Smooth muscle cell (in vitro differentiated cells): ENCODE measurements at regions not wholly inside any gene's neighbourhood (a gene's known extent, or its start where the extent isn't known, plus 50 kb on each side); places are given as distances from the start of the nearest gene placed in this dataset.

Experiments
- DNase-seq: peaks from one replicate; lab custom pipeline; 2025; ENCODE audit not compliant: unreplicated experiment; lab: John Stamatoyannopoulos, UW
- H2AFZ ChIP-seq: fragments of 200-600 bp; sonication (generic); 2 replicates; pipeline ENCODE4 v1.6.0; 2016; ENCODE audit warnings: antibody characterized with exemption, low read depth, mild to moderate bottlenecking
- H3F3A ChIP-seq: fragments of 200-600 bp; sonication (generic); 2 replicates; pipeline ENCODE4 v1.6.0; 2017; ENCODE audit warnings: antibody characterized with exemption, low read depth
- H3K27ac ChIP-seq: fragments of 200-600 bp; sonication (generic); 2 replicates; pipeline ENCODE4 v1.5.1; 2016; ENCODE audit warnings: low read depth, mild to moderate bottlenecking
- H3K27me3 ChIP-seq: fragments of 200-600 bp; sonication (generic); 2 replicates; pipeline ENCODE4 v1.6.1; 2016; ENCODE audit warnings: low read depth, mild to moderate bottlenecking
- H3K36me3 ChIP-seq: fragments of 200-600 bp; sonication (generic); 2 replicates; pipeline ENCODE4 v1.5.1; 2016; ENCODE audit warnings: low read depth
- H3K4me1 ChIP-seq: fragments of 200-600 bp; sonication (generic); 2 replicates; pipeline ENCODE4 v1.5.1; 2016; ENCODE audit warnings: low read depth
- H3K4me2 ChIP-seq: fragments of 200-600 bp; sonication (generic); 2 replicates; pipeline ENCODE4 v1.6.0; 2016; ENCODE audit warnings: mild to moderate bottlenecking
- H3K4me3 ChIP-seq: fragments of 200-600 bp; sonication (generic); 2 replicates; pipeline ENCODE4 v1.5.1; 2016; ENCODE audit warnings: mild to moderate bottlenecking
- H3K79me2 ChIP-seq: fragments of 200-600 bp; sonication (generic); 2 replicates; pipeline ENCODE4 v1.6.0; 2016; ENCODE audit warnings: low read depth, mild to moderate bottlenecking
- H3K9ac ChIP-seq: fragments of 200-600 bp; sonication (generic); 2 replicates; pipeline ENCODE4 v1.6.0; 2016; ENCODE audit warnings: low read depth
- H3K9me3 ChIP-seq: fragments of 200-600 bp; sonication (generic); replicated peaks from 2 replicates; pipeline ENCODE4 v1.5.1; 2016; ENCODE audit warnings: low read depth
- H4K20me1 ChIP-seq: fragments of 200-600 bp; sonication (generic); 2 replicates; pipeline ENCODE4 v1.6.0; 2016; ENCODE audit warnings: low read depth
- CTCF ChIP-seq: fragments of 200-600 bp; sonication (generic); IDR thresholded peaks from 2 replicates; pipeline ENCODE4 v1.5.1; 2017; ENCODE audit warnings: borderline replicate concordance, mild to moderate bottlenecking, antibody characterized with exemption; ENCODE audit not compliant: insufficient read depth, poor library complexity, severe bottlenecking
- WGBS: methylation state at CpG from one replicate; pipeline ENCODE4 v1.1.7; 2016; ENCODE audit warnings: low lambda C conversion rate; 5-methylcytosine and 5-hydroxymethylcytosine counted together

- Histone ChIP-seq H2AFZ (no peak overlapping the region), H4K20me1 (no peaks in the 10 kb centered on the region), H3K9me3 (no peaks in the 10 kb centered on the region), H3K9ac (no peak overlapping the region), H3K36me3 (no peaks in the 10 kb centered on the region), H3K79me2 (no peaks in the 10 kb centered on the region), H3K4me3 (no peak overlapping the region), H3K27ac (no peak overlapping the region), H3F3A (no peaks in the 10 kb centered on the region), H3K4me2 (no peak overlapping the region), H3K27me3 (no peaks in the 10 kb centered on the region), H3K4me1 (peaks cover 16% of the 10 kb centered on the region)
- no peak for TF ChIP-seq CTCF
- no peak for DNase-seq
- WGBS = 87% methylated on average over 16 of the region's 16 CpGs
Measured at GRCh38 chr2:104788742-104789455, 65.0 kb upstream of the POU3F3 start.

- H3K79me2 ChIP-seq = no peaks in the 10 kb centered on the region
- no peaks in the 10 kb centered on the region for H4K20me1 ChIP-seq
- H3F3A ChIP-seq = no peaks in the 10 kb centered on the region
- no peaks in the 10 kb centered on the region for H3K36me3 ChIP-seq
- no peak overlapping the region for H3K9ac ChIP-seq
- no peaks in the 10 kb centered on the region for H3K27me3 ChIP-seq
- H2AFZ ChIP-seq = no peak overlapping the region
- H3K4me3 ChIP-seq = no peak overlapping the region
- no peaks in the 10 kb centered on the region for H3K9me3 ChIP-seq
- H3K4me1 ChIP-seq = peaks cover 16% of the 10 kb centered on the region
- no peak for DNase-seq
- no peak overlapping the region for H3K4me2 ChIP-seq
- TF ChIP-seq CTCF = no peak
- 66% methylated on average over 18 of the region's 18 CpGs for WGBS
- no peak overlapping the region for H3K27ac ChIP-seq
Measured at GRCh38 chr2:104790100-104790811, 63.7 kb upstream of the POU3F3 start.

DNA sequence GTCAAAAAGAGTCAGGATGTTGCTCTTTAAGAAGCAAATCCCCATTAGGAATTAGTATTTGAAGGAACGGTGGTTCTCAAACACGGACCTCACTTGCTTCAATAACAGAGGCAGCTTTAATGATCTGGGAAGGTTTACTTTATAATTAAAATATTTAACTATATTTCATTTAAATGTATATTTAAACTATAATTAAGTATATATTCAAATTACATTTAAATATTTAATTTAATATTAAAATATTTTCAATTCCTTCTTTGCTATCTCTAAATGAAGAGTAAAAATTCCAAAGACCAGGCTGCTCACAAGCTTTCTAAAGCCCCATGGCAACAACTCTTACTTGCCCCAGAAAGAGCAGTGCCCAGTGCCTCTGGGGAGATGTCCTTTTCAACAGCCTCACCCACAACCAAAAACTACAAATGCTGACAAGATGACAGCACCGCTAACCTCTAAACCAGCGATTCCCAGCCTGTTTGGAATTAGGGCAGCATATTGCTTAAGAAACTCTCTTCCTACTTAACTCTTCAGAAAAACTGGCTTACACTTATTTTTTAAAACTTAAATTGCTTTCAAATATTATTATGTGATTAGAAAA is 62.9 kb upstream of the POU3F3 start:
- Histone ChIP-seq H3K4me3 (no peak overlapping the region), H3K27ac (no peak overlapping the region), H3K79me2 (no peaks in the 10 kb centered on the region), H2AFZ (no peak overlapping the region), H3F3A (no peaks in the 10 kb centered on the region), H3K27me3 (no peaks in the 10 kb centered on the region), H3K4me1 (peaks cover 16% of the 10 kb centered on the region), H4K20me1 (no peaks in the 10 kb centered on the region), H3K4me2 (no peak overlapping the region), H3K9me3 (no peaks in the 10 kb centered on the region), H3K36me3 (no peaks in the 10 kb centered on the region), H3K9ac (no peak overlapping the region)
- no peak for DNase-seq
- WGBS = 73% methylated on average over 4 of the region's 4 CpGs
- TF ChIP-seq CTCF = no peak
